HG02943 (cell line): ENCODE measurements at regions not wholly inside any gene's neighbourhood (a gene's known extent, or its start where the extent isn't known, plus 50 kb on each side); places are given as distances from the start of the nearest gene placed in this dataset.

Experiments used
- ATAC-seq: cut with Tn5 transposase; IDR thresholded peaks from one replicate; pipeline ENCODE4 v1.9.1; 2021; ENCODE audit warnings: mild to moderate bottlenecking, low read depth, moderate library complexity; ENCODE audit not compliant: unreplicated experiment

DNA sequence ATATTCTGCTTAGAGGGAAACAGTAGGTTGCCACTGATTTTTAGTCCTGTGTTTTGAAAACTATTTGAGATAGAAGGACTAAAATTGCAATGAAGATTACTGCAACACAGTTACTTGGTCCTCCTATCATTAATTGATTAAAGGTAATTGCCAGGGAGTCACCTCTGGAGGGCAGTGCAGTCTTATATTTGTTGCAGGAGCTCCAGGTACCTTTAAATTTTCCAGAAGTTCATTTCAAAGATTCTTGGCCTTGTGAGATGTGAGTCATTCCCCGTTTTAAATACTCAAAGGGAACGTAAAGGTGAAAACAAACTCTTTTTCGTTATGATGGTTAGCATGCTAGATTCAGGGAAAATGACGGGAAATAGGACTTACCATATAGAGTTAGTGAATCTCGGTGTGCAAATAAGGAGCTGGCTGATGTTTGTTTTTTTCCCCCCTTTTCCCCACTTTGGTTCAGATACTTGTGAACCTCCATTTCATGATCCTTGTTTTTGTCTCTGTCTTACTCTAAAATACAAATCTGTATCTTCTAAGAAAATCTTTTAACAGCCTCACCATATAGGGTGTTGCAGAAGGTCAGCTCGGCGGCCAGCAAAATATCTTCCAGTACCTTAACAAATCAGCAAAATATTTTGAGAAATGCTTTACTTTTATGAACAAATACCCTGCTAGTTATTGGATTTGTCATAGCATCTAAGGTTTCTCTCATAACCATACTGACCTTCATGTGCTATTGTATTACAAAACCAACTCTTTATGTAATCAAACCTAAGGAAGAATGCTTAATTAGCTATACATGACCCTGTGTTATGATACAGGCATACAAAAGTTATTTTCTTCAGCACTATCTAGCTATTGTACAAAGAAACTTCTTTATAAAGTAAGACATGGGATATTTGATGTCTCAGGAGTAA lies 143.0 kb upstream of the HDAC9 start:
- ATAC-seq = peak; percentile 53

DNA sequence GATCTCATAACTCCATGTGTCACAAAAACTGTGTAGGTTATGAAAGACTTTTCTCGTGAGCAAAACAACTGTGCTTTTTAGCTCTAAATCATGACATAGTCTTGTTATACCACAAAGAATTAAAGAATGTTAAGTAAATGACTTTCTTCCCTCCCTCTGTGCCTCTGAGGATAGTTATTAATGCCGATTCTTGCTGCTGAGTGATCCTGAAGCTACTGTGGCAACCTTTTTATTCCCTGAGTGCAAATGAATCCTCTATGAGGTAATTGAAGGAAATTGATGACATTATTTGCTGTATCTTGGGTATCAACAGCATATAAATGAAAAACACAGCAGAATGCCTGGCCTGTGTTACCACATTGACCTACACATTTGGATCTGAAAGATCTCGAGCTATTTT lies 142.2 kb upstream of the HDAC9 start:
- no peak for ATAC-seq

DNA sequence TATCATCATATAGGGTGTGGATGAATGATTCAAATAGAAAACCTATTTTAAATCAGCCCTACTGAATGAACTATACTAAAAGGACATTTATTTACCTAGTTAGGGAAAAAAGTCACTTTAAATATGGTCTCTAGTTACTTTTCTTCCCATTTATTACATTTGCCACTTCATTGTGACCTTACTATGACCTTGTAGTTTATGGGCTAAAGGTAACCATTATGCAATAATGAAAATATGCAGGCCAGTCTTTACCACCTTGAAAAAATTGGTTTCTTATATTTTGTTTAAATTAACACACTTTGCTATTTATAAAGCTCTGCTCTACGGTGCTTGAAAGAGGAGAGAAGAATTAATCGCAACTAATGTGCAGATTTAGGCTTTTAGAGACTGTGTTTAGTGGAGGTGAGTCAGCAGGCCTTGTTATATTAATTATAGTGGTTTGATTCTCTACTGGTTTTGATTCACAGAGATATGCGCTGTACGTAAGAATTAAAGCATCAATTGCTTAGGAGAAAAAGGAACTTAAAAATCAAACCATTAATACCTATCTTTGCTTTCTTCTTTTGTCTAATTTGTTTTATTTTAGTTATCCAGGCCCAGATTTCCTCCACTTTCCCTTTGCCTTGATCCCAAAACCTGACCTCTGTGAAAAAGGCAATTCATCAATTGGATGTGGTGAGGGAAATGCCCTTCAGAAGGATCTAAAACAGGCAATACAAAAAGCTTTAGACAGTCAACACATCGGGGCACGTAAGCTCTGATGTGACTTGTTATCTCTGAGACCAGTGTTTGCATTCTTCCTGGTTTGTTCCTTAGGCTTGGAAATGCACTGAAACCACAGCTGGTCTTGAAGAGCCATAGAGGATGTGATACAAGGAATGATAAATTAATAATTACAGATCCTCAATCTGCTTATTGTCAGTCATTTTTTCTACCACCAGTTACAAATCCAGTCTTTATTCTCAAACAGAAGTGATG lies 141.2 kb upstream of the HDAC9 start:
- ATAC-seq = no peak

DNA sequence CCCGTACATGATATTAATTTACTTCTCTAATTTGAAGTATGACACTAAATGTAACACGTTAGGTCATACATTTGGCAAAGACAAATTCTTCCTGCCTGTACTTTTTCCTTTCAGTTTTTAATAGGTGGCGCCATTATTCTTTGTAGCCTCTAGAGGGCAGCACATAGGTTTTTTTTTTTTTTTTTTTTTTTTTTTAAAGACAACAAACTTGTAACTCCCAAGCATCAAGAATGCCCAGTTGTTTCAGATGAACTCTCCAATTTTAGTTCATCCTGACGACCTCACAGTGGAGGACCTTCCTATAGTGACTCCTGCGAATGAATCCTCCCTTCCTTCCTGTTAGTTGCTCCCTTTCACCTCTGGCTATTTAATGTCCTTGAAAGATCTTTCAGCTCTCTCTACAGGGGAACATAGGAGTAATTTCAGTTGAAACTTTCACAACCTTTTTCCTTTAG lies 139.3 kb upstream of the HDAC9 start:
- ATAC-seq = no peak

DNA sequence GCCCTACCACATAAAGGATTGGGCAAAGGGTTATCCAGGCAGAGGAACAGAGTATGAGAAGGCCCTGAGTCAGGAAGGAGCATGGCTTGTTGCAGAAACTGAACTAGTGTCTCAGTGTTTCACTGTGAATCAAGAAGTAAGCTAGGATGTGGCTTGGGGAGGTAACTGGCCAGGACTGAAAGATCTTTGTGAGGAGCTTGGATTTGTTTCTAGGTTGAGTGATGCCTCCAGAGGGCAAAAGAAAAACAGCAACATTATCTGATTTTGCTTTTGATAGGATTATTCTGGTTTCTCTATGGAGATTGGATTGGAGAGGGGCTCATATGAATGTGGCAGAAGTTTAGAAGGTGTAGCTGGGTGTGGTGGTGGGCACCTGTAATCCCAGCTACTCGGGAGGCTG lies 137.9 kb upstream of the HDAC9 start:
- ATAC-seq = no peak

DNA sequence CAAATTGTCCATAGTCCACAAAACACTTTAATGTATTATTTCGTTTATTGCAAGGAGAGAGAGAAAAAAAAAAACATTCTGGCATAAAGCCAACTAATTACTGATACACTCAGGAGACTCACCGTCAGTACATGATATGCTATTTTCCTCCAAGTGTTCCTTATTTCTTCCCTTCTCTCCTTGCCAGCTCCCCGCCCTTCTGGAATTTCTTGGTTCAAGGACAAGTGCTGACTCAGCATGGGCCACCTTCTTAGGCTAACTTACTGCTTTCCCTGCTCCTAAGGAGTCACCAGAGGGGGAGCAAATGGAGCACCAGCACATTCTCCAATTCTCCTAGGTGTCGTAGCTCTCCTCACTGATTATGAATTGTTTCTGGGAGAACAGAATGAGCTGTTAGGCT lies 133.8 kb upstream of the HDAC9 start:
- ATAC-seq = no peak

DNA sequence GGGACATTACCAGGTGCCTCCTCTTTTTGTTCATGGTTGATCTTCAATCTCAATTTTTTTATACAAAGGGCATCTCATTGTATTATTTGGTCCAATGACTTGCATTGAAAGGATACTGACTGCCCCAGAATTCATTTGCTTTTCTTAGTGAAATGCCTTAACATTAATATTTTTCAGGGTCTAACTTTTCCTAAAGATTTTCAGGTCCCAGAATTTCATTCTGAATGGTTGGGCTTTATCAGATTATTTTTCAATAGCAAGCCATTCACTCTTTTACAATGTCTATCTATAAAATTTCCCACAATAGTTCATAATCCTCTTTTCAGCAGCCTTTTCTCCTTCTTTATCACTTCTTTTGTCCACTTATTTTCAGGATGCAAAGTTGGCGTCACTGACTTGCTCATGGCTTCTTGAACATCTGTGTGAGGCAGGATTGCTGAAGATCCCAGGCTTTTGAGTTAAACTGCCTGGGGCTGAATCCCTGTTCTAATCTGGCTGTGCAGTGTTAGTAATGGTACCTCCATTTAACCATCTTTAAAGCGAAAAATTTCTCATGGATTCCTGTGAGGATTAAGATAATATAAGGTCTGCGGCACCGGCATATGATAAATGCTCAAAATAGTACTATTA lies 131.7 kb upstream of the HDAC9 start:
- no peak for ATAC-seq

DNA sequence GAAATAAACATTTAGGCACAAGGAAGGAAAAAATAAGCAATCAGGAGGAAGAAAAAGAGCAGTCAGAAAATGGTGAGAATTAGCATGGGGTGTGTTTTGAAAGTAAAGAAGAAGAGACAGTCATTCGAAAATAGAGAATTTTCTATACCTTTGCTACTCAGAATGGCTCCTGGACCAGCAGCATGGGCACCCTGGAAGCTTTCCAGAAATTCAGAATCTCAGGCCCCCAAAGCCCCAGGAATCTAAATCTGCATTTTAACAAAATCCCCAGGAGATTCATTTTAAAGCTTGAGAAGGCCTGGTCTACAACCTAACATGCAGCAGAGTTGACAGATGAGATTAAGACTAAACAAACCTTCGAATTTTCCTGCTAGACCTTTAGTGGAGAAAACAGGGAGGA lies 131.2 kb upstream of the HDAC9 start:
- ATAC-seq = no peak

DNA sequence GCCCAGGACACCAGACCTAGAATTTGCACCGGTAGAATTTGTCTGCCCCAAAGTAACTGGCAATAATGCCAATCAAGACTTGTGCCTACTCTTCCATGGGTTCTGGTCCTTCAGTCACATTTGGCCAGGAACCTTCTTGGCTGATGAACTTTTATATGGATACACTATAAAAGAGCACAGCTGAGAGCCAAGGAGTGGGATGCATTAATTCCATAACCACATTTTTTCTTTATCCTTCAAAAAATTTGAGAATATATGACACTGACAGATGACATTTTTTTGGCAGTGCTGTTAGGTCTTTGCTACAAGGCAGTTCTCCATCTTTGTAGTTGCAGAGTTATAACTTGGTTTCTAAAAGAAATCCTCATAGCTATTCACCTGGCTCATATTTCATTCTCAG lies 129.2 kb upstream of the HDAC9 start:
- ATAC-seq = no peak

DNA sequence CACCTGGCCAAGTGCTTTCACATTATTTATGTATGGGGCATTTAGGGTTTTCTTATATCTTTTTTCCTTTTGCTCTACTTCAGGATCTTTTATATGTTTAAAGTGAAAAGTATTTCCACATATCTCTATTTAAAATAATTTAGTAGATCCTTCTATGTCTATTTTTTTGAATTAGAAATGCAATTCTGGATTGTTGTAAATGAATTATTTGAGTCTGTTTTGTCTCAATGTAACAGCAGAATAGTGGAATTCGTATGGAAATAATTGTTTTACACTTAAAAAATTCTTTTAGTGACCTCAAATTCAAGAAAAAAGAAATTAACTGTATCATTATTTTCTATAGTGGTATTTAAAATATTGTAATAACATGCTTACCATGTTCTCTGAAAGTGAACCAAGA lies 126.5 kb upstream of the HDAC9 start:
- no peak for ATAC-seq

DNA sequence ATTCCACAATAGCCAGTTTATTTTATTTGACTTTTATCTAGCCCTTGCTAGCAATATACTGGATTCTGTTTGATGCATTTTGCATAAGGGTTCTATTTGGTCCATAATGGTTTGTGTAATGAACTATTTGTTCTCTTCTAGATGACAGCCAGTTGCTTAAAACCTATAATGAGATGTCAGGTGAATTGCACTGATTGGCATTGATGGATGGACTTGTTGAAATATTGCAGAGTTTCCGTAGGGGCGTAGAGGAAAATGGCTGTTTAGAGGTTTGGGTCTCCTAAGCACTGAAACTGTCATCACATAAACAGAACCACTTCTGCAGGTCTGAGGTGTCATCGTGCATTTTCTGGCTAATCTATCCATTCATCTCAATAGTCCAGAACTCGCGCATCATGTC lies 124.9 kb upstream of the HDAC9 start:
- no peak for ATAC-seq

DNA sequence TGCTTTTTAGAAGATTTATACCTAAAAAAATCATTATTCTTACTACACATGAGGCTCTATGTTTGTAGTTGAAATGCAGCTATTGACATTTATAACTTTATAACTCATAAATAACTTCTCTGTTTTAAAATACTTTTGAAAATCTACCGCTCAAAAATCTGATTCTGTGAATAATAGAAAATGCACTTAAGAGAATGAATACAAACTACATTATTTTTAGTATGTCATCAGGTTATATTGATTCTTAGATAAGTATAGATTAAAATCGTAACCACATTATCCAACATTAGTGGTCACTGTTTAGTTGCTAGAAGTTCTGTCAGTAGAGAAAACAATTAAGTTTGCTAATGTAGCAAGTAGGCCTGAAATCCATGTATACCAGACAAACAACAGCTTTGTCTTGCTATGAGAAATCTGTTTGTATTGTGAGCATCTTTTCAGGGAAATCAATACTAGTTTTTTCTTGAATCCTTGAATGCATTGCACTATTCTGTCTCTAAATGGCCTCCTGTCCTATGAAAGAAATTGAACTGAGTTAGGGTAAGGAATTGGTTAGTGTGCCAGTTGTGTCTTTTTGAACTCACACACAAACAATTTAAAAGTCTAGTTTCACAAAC lies 116.5 kb upstream of the HDAC9 start:
- no peak for ATAC-seq

DNA sequence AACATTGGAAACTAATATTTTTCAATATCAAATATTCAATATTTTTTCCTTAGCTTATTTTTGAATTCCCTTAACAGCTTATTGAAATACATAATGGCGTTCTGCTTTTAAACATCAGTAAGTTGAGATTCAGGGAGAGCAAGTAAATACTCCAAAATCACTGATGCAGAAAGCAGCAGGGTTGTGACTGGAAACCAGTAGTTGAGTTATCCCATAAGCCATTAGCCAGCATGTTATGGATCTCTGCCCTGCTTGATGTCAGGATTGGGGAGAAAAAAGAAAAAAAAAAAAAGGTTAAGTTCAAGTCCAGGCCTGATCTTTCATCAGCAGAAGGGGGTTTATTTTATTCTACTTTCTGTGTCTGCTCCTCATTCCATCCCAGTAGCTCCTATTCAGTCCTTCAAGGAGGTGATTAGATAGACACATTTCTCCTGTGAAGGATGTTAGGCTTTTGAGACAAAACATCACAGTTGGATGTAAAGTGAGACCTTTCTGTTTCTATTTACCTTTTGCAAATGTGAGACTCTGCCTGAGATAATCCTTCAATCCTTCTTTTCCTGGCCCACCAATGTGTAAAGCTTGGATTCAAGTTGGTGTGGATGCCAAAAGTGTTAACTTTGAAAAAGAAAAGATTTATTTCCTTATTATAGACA lies 110.9 kb upstream of the HDAC9 start:
- ATAC-seq = no peak

DNA sequence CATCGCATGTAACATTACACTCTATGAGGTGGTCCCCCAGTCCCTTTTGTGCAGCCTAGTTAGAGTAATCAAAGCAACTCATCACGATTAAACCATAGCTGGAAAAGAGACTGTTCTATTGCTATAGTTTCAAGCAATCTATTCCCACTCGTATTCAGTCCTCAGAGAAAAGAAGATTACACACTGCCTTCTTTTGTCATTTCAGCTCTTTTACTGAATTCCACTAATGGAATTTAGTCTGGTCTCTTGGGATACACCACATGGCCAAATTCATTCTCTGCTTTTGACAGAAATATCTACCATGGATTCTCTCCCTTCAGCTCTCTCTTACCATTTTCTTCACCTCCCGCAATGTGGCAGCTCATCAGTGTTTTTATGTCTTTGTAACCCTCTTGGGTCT lies 108.9 kb upstream of the HDAC9 start:
- no peak for ATAC-seq

DNA sequence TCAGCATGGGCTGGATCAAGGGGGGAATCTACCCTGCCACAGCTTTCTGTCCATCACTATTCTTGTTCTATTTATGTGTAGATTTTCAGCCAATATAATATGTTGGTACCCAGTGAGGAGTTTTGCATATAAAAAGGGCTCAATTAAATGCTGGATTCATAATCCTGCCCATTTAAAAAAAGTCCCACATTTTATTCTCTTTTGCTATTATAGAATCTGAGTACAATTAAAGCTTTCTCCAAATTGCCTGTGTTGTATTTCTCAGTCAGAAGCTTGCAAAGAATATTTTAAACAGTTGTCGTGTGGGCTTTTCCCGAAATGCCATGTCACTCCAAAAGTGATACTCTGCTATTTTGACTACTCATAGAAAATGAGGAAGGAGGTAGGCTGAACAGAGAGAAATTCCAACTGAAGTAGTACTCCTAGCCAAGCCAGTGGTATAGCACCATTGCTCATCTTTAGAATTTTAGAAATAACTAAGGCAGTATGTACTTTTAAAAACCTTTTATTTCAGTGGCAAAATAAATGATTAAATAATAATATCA lies 108.3 kb upstream of the HDAC9 start:
- ATAC-seq = no peak

DNA sequence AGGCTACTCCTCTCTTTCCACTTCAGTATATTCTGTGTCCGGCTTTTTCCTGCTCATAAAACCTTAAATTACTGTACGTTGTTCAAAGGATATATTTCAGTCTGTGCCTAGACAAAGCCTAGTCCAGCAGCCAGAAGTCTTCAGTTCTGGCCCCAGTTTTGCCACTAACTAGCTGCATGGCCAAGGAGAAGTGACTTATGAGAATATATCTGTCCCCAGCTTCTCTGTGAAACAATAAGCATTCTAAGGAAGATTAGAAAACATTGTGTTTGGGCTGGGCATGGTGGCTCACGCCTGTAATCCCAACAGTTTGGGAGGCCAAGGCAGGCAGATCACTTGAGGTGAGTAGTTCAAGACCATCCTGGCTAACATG lies 105.0 kb upstream of the HDAC9 start:
- ATAC-seq = peak; percentile 53

DNA sequence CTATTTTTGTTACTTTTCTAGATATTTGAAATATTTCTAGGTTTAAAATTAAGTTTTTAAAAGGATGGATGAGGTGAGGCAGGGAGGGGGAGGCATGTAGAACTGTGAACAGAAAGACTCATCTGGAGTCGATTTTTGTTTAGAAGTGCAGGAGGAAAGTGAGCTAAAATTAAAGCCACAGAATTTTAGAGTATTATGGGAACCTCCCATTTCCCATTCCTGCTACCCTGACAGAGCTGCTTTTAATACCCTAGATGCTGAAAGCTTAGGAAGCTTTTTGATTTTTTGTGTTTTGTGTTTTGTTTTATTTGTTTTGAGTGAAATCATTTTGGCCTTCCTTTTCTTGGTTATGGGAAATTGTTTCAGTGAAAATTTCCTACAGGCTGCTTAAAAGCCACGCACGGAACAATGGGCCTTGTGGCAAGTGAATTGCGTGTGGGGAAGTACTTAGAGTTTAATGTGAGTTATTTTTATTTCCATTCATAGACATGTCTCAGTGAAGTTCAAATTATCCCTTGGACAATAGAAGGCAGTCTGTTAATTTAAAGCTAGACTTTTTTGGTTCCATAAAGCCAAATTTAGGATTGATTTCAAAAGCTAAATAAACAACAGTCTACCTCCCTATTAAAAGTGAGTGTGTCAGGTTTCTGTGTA lies 102.0 kb upstream of the HDAC9 start:
- ATAC-seq = no peak

DNA sequence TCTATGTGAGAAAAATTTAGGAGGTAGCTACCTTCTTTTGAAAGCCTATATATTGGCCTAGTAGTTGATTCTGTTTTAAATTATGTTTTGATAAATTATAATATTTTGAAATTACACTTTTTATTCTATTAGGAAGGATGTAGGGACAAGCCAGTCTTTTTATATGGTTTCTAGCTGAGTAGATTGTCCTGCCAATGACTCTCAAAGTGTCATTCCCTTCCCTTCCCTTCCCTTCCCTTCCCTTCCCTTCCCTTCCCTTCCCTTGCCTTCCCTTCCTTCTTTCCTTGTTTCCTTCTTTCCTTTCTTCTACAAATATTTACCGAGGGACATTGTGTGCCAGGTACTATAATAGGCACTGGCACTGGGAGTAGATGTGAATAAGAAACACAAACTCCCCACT lies 99.7 kb upstream of the HDAC9 start:
- no peak for ATAC-seq

DNA sequence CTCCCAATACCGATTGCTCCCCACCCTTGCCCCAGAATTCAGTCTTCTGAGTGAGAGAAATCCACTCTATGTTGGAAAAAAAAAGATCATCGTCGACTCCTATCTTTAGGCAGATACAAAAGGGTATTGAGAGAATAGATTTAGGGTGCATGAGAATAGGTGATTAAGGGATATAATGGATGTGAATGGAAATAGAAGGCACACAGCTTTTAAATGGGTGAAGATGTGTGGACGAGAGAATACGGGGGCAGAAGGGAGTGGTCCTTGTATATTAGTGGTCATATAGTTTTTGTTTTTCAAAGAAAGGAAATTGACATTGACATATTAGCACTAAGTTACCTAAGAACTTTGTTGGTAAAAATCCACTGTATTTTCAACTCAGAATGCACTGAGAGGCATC lies 98.6 kb upstream of the HDAC9 start:
- no peak for ATAC-seq
